C4-2B (cell line): ENCODE measurements at regions not wholly inside any gene's neighbourhood (a gene's known extent, or its start where the extent isn't known, plus 50 kb on each side); places are given as distances from the start of the nearest gene placed in this dataset.

Source experiments
- CTCF ChIP-seq: fragments of 450-650 bp; conservative IDR thresholded peaks from 2 replicates; pipeline ENCODE4 v1.5.1; 2017; ENCODE audit warnings: mild to moderate bottlenecking
- ZFX ChIP-seq: fragments of 450-650 bp; IDR thresholded peaks from 2 replicates; pipeline ENCODE4 v1.6.1; 2017

- TF ChIP-seq CTCF (no peak), ZFX (no peak)
Observed at GRCh38 chr2:8607606-8608005, 74.2 kb upstream of the ID2 start.
